NCI-H345 treated with DMSO at 0.1 percent for 48 hours (cell line): ENCODE measurements at regions not wholly inside any gene's neighbourhood (a gene's known extent, or its start where the extent isn't known, plus 50 kb on each side); places are given as distances from the start of the nearest gene placed in this dataset.
A peak's percentile ranks its signal among the peaks of the same experiment; 100 is the strongest.

ENCODE experiments used
- DNase-seq: peaks from one replicate; lab custom pipeline; 2025; ENCODE audit not compliant: unreplicated experiment; lab: John Stamatoyannopoulos, UW

DNA sequence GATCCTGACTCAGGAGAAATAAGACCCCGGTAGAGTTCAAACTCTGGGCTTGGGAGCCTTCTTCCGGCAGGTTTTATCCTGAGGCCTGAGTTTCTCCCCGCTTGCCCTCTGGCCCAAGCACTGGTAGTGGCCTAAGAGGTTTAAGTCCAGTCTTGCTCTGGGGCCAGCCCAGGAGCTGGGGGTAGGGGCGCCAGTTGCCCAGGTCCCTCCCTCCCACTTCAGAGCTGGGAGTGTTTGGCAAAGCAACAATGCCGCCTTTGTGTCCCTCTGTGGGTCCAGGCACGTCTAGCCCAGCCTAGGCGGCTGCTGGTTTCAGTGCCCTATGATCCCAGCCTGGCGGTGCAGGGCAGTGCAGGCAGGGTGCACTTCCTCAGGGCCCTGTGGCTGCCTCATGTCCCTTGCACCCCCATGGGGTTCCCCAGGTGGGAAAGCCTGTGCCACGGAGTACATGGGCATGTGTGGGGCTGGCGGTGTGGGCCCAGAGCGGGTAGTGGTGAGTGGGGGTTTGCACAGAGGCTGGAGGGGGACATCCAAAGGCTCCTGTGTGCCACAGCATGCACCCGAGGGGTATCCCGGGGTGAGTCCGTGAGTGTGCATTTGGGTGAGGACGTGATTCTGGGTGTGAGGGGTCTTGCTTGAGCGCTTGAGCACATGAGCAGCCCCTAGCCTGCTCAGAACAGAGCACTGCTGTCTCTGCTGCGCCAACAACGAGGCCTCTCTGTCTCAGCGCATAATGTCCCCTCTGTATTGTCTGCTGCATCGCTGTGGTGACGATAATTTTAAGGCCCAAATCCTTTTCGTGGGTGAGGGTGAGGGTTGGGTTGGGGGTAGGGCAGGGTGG, 61.7 kb upstream of the PSD2 start:
- DNase-seq = no peak

DNA sequence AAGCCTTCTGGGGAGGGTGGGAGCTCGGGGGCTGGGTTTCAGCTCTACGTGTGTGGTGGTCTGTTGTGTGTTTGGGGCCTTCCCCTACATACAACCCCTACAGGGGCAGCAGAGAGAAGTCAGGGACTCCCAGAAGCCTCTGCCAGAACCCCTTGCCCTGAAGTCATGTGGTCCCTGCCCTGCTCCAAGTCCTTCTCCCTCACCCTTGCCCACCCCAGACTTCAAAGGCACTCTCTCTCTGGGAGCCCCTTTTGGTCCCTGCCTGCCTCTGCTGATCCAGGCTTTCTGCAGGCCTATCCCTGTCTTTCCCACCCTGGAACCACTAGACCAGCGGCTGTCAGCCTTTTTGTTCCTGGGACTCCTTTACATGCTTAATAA, 61.1 kb upstream of the PSD2 start:
- no peak for DNase-seq

DNA sequence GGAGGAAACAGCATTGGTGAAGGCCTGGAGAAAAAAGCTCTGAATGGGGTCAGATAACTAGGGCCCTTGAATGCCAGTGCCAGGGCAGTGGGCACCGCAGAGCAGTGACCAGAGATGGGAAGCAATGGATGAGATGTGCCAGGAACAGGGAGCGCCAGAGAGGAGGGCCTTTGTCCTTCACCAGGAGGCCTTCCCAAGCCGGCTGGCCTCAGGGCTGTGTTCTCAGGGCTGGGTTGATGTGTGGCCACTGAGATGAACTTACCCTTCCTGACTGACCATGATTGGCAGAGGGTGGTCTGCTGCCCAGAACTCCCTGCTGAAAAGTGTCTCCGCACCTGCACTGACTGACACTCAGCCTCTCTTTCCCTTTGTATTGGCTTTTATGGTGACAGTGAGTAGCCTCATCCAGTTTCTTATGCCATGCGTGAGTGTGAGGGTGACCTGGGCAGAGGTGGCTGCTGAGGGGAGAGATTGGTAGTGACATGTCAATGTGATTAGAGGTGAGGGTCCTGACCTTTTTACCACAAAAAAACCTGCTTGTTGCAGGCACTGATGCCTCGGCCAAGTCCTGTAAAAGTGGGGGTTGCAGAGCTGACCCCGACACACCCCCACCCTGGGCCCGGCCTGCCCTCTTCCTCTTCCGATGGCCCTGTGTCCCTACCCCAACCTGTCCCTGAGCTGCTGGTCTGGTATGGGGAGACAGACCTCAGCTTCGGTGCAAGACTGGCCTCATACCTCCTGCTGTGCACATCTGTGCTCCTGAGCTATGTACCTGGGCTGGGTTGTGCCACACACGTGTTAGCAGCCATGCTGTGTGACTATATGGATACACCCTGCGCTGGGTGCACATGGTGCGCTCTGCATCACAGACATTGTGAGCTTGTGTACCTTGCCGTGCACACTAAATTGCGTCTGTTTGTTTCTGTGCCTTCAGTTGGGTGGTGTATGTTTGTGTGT, 57.1 kb upstream of the PSD2 start:
- DNase-seq = no peak

DNA sequence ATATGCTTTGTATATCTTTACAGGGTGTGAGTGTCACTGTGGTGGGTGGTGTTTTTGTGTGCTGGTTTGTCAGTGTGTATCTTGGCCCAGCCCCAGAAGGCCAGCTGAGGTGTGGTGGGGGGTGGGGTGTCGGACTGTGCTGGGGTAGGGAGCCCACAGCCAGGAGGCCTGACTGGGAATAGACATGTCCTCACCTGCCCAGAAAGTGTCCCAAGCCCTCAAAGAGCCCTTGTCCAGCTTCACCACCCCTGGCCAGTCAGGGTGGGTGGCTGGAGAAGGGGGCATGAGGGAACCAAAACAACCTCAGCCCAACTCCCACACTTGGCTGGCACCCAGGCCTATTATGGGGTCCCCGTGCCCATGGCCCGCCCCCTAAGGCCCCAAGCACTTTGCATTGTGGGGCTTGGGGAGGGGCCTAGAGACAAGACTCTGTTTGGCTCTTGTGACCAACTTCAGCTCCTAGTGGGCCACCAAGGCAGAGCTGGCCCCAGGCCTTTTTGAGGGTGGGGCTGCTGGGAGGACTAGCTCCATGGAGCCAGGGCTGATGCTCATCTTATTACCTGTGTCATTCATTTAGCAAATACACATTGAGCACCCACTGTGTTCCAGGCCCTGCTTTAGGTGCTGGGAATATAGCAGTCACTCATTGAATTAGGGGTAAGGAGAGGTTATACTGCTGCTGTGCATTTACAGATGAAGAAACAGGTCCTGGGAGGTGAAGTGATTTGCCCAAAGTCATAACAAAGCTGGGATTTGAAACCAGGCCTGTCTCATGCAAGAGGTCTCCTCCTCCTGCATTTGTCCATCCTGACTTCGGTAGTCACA, 56.2 kb upstream of the PSD2 start:
- no peak for DNase-seq

DNA sequence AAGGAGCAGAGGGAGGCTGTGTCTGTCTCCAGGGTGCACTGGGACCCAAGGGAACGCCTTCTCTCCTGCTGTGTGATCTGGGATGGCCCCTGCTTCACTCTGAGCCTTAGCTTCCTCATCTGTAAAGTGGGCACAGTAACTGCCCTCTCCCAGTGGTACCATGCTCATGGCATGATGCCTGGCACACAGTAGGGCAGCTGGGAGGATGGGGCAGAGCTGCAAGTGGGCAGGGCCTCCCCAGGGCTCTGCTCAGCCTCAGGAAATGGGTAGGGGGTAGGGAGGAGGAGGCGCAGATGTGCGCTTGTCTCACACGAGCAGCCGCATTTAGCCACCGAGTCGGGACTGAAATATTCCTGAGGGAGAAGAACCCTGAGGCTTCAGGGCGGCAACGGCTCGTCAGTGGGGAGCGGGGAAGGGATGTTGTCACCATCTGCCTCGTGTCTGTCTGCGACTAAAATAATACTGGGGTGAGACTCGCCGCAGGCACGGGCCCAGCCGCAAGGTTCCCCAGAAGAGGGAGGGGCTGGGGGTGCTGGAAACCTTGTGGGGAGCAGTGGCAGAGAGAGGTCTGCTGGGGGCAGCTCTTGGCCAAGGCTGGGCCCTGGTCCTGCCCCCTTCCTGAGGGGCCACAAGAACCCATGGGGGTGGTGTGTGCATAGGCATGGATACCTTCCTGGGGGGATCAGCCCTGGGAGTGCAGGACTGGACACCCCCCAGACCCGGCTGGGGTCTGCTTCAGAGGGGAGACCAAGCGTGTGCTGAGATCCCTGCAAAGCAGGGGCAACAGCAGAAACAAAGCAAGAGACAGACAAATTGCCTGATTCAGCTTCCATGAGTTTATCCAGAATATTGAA, 55.2 kb upstream of the PSD2 start:
- no peak for DNase-seq

DNA sequence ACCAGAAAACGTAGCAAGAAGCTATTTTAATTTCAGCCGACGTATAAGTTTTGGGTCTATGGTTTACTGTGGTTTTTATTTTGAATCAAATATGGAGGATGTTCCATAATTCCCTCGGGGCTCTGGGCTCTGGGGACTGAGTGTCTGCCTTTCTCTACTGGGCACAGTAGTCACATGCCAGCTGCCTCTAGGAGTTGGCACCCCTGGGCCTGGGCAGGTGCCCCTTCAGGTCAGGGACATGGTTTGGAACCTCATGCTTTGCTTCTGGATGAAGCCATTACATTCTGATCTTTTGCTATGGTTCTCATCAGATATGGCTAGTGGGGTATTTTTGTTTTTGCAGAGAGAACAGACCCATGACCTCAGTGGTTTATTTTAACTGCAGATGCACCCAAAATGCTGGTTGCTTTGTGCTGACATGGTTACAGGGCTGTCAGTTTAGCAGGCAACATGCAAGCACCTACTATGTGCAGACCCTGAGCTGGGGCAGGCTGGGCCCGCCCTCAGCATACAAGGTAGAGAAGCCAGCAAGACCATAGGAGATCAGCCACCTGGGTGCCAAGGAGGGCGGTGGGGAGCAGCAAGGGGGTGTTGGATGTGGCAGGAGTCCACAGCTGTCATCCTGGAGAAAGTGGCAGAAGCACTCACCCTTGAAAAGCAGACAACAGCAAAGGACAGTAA, 54.5 kb upstream of the PSD2 start:
- DNase-seq = no peak

DNA sequence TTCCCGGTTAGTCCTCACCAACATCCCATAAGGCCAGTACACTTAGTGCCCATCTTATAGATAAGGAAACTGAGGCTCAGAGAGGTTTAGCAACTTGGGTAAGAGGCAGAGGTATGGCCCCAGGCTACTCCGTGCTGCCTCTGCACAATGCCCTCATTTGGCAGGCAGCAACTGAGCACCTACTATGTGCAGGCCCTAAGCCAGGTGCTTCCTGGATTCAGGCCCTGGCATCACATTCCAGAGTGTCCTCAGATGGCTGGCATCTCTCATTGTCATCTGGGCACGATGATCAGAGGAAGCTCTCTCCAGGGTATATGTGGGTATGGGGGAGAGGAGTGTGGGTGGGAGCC, 53.8 kb upstream of the PSD2 start:
- DNase-seq = no peak

DNA sequence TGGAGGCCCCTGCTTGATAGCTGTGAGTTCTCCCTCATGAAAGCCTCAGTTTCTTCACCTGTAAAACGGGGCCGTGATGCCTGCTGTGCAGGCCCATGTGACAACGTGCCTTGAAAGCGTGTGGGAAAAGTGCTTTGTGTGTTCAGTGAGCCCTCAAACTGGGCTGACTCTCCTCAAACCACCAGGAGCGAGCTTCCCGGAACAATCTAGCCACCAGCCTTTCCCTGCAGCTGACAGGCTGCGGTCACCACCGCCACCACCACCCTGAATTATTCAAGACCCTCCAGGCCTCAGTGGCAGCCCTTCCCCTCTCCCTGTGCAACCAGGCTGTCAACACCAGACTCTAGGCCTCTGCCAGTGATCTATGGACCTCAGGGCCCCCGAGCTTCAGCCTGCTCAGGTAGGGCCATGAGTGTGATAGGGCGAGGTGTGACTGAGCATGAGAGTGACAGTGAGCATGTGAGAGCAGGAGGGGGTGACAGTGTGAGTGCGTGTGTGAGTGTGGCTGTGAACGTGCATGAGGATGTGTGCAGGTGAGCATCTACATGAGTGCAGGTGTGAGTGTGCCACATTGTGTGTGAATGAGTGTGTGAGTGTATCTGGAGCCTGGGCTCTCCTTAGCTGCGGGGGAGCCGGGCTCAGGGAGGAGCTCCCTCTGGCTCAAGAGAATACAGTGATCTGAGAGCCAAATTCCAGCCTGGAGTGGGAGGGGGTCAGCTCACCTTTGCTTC, 53.3 kb upstream of the PSD2 start:
- no peak for DNase-seq

DNA sequence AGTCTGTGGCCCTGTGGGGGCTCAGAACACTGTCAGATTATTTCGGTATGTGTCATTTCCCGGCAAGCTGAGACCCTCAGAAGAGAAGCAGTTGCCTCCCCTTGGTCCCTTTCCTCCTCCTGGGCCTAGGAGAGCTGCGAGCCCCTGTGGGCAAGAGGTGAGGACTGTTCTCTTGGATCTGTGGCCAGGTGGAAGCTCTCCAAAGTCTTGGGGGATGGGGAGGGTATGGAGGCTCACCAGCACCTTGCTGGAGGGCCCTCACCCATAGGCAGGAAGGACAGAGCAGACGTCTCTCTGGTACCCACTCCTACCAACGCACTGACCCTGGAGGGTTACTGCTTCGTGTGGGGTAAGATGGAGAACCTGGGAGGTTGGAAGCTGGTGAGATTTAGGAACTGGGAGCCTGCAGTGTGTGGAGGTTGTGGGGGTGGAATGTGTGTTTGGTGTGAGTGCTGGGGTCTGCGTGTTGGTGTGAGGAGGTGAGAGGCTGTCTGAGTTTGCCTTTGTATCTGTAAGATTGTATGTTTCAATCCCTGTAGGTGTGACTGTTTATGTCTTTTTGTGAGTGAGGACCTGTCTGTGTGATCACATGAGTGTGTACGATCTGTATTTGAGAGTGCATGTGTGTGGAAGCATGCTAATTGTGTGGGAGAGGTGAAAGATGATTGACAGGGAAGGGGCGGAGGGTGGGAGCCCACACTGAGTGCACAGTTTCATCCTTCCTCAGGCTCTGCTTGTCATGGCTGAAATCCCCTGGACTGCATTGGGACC, 52.4 kb upstream of the PSD2 start:
- DNase-seq = no peak

DNA sequence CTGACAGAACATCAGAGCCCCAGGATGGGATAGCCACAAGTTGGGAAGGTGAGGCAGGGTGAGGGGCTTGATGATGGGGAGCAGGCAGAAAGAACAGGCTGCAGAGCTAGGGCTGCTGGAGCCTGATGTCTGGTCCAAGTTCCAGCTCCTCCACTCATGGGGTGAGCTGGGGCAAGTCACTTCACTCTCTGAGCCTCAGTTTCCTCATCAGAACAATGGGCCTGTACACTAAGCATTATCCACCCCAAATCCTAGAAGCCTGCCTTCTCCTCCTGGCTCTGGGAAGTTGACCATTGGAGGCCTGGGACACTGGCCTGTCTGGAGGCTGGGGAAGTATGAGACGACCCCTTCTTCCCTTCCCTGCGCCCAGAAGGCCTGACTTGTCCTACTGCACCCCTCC, 51.8 kb upstream of the PSD2 start:
- no peak for DNase-seq

DNA sequence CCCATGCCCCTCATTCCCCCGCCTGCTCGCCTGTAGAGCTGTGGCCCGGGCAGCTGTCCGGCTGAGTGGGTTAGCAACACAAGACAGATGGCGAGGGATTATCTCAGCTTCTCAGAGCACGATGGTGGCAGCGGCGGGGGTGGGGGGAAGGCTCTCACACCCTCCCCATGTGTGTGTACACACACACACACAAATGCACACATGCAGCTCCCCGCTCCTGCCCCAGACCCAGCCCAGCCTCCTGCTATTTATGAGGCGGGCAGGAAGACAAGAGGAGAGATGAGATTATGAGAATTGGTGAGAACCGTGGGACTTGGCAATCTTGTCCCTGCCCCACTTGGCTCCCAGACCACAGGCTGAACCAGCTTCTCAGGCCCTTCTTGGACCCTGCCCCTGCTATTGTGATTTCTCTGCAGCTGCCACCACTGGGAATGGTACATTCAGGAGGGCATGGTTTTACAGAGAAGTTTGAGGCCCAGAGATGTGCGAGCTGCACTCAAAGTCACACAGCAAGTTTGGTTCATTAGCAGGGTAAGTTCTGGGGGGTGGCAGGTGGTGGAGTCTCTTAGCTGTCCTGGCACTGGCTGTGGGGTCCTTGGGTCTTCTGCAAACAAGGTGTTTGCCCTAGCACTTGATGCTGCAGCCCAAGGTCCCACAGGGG, 51.0 kb upstream of the PSD2 start:
- no peak for DNase-seq

DNA sequence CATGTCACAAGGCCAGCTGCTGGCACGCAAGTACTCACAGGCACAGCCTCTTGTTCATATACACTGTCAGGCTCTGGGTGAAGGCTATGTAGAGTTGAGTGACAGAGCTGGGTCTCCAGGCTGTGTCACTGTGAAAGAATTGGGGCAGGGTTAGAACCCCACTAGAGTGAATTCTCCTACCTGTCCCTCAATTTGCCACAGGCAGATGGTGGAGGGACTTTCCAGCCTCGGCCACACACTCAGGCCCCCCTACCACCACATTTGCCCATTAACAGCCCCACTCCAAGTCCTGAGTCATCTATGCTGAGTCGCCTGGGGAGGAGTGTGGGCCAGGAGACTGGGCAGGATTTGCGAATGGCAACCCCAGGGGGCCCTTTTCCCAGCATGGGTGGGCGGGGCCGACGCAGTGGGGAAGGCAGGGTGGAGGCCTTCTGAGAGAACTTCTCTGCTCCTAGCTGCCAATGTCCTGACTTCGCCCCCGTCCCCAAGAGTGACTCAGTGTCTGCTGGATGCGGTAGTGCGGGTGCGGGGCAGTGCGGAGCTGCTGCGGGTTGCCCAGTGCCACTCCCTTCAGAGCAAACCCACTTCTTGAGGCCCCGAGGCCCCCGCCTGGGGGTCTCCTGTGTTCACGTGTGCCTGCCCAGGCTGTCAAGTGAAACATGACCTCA, 50.3 kb upstream of the PSD2 start:
- DNase-seq = peak; percentile 46

DNA sequence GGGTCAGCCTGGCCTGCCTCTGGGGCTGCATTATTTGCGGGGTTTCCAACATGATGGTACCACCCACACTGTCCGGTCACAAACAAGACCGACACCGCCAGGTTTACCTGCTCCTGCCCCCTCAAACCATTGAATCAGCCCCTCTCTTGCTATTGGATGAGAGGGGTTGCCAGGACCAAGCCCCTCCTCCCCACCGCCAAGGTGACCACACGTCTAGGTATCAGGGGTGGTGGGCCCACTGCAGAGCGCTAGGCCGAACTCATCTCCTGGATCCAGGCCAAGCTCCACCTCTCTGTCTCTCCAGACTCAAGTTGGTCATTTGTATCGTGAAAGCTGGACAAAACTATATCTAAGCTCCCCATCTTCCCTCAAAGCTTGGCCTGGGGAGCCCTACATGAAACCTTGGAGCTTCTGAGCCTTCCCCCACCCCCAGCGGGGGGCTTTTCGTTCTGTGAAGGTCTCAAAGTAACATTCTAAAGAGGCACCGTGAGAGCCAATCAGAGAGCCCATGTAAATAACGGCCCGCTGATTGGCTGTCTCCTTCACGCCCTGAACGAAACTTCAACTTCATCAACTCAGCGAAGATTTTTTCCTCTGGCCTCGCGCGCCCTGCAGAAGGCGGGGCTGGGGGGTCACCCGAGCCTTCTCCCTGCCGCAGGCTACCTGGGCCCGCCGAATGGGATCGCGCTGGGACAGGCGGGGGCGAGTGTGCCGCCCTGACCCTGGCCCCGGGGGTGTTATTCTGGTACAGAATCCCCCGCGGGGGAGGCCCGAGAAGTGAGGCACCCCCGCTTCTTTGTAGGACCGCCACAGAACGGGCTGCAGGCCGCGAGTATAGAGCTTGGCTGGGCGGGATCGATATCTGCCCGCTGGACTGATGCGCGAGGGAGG, 49.6 kb upstream of the PSD2 start:
- peak; percentile 33 for DNase-seq
